HL-60 (cell line): ENCODE measurements at regions not wholly inside any gene's neighbourhood (a gene's known extent, or its start where the extent isn't known, plus 50 kb on each side); places are given as distances from the start of the nearest gene placed in this dataset.

Experiments
- POLR2AphosphoS5 ChIP-seq: IDR thresholded peaks from 2 replicates; pipeline ENCODE4 v1.6.1; 2012; ENCODE audit warnings: low read depth
- REST ChIP-seq: IDR thresholded peaks from 2 replicates; pipeline ENCODE4 v1.6.1; 2012; ENCODE audit warnings: low read depth; ENCODE audit not compliant: insufficient replicate concordance
- TF ChIP-seq, protein P1 (sequence below): IDR thresholded peaks from one replicate; pipeline ENCODE4 v1.5.1; 2011; ENCODE audit warnings: low read length, control low read depth, inconsistent platforms; ENCODE audit not compliant: insufficient read depth

GRCh38 chr21:16457498-16457897 lies 727.7 kb downstream of the USP25 start:
- TF ChIP-seq, protein P1, sequence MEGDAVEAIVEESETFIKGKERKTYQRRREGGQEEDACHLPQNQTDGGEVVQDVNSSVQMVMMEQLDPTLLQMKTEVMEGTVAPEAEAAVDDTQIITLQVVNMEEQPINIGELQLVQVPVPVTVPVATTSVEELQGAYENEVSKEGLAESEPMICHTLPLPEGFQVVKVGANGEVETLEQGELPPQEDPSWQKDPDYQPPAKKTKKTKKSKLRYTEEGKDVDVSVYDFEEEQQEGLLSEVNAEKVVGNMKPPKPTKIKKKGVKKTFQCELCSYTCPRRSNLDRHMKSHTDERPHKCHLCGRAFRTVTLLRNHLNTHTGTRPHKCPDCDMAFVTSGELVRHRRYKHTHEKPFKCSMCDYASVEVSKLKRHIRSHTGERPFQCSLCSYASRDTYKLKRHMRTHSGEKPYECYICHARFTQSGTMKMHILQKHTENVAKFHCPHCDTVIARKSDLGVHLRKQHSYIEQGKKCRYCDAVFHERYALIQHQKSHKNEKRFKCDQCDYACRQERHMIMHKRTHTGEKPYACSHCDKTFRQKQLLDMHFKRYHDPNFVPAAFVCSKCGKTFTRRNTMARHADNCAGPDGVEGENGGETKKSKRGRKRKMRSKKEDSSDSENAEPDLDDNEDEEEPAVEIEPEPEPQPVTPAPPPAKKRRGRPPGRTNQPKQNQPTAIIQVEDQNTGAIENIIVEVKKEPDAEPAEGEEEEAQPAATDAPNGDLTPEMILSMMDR: no peak
- TF ChIP-seq POLR2AphosphoS5: no peak
- TF ChIP-seq REST: no peak
